K562 (cell line): ENCODE measurements at regions not wholly inside any gene's neighbourhood (a gene's known extent, or its start where the extent isn't known, plus 50 kb on each side); places are given as distances from the start of the nearest gene placed in this dataset.

Source experiments
- CBX5 ChIP-seq: IDR thresholded peaks from 2 replicates; pipeline ENCODE4 v1.6.1; 2014; ENCODE audit warnings: low read depth, borderline replicate concordance
- EP300 ChIP-seq: IDR thresholded peaks from 2 replicates; pipeline ENCODE4 v1.6.1; 2012; ENCODE audit warnings: low read length, improper control_type of control experiment
- NFATC3 ChIP-seq: fragments of 450-650 bp; IDR thresholded peaks from 2 replicates; pipeline ENCODE4 v1.6.1; 2017; ENCODE audit warnings: mild to moderate bottlenecking
- NR2F6 ChIP-seq: fragments of 450-650 bp; formaldehyde crosslinking; IDR thresholded peaks from 2 replicates; pipeline ENCODE4 v1.4.0; 2020; ENCODE audit warnings: mild to moderate bottlenecking
- RBM34 ChIP-seq: fragments of 200-400 bp; formaldehyde crosslinking; IDR thresholded peaks from 2 replicates; pipeline ENCODE4 v1.6.1; 2018; ENCODE audit warnings: low read length, borderline replicate concordance; ENCODE audit not compliant: insufficient read depth

GRCh38 chr5:96209829-96210228 is 223.2 kb downstream of the PCSK1 start:
- no peak for TF ChIP-seq NFATC3
- TF ChIP-seq NR2F6 (CRISPR knock-in tag): no peak
- TF ChIP-seq CBX5: no peak
- no peak for TF ChIP-seq EP300
- no peak for TF ChIP-seq RBM34
